Hematopoietic multipotent progenitor cell treated with erythropoietin and hydrocortisone succinate and interleukin-3 and kit ligand, for 4 days (in vitro differentiated cells): ENCODE measurements at regions not wholly inside any gene's neighbourhood (a gene's known extent, or its start where the extent isn't known, plus 50 kb on each side); places are given as distances from the start of the nearest gene placed in this dataset.

Source experiments
- DNase-seq: peaks from one replicate; pipeline ENCODE4 v3.0.0-alpha.2; 2015

GRCh38 chr5:159826351-159827214 lies 89.7 kb upstream of the ADRA1B start:
- DNase-seq = no peak

GRCh38 chr5:159827861-159828260 lies 88.4 kb upstream of the ADRA1B start:
- DNase-seq = no peak

GRCh38 chr5:159832073-159832472 lies 84.2 kb upstream of the ADRA1B start:
- DNase-seq = no peak

- DNase-seq = no peak
Observed at GRCh38 chr5:159833088-159833487, 83.2 kb upstream of the ADRA1B start.

GRCh38 chr5:159833846-159834245 lies 82.4 kb upstream of the ADRA1B start:
- DNase-seq = no peak

GRCh38 chr5:159835548-159835947 lies 80.7 kb upstream of the ADRA1B start:
- DNase-seq = no peak

GRCh38 chr5:159836691-159837090 lies 79.6 kb upstream of the ADRA1B start:
- no peak for DNase-seq

- no peak for DNase-seq
Observed at GRCh38 chr5:159837860-159838259, 78.4 kb upstream of the ADRA1B start.

- DNase-seq = no peak
Observed at GRCh38 chr5:159838551-159839222, 77.6 kb upstream of the ADRA1B start.

- no peak for DNase-seq
Observed at GRCh38 chr5:159844267-159845121, 71.8 kb upstream of the ADRA1B start.

GRCh38 chr5:159849437-159850083 lies 66.7 kb upstream of the ADRA1B start:
- DNase-seq = no peak

GRCh38 chr5:159850160-159850559 lies 66.1 kb upstream of the ADRA1B start:
- DNase-seq = no peak

- DNase-seq = no peak
Observed at GRCh38 chr5:159851053-159851452, 65.2 kb upstream of the ADRA1B start.

- no peak for DNase-seq
Observed at GRCh38 chr5:159854916-159855315, 61.4 kb upstream of the ADRA1B start.

GRCh38 chr5:159855476-159856191 lies 60.6 kb upstream of the ADRA1B start:
- DNase-seq = no peak

- no peak for DNase-seq
Observed at GRCh38 chr5:159858871-159859270, 57.4 kb upstream of the ADRA1B start.

GRCh38 chr5:159861086-159861485 lies 55.2 kb upstream of the ADRA1B start:
- DNase-seq = no peak

GRCh38 chr5:159864885-159865691 lies 51.2 kb upstream of the ADRA1B start:
- peak; percentile 8 for DNase-seq

GRCh38 chr5:159866093-159866492 lies 50.2 kb upstream of the ADRA1B start:
- no peak for DNase-seq
